Ovary (tissue), 3 donors: ENCODE measurements at regions not wholly inside any gene's neighbourhood (a gene's known extent, or its start where the extent isn't known, plus 50 kb on each side); places are given as distances from the start of the nearest gene placed in this dataset.

ENCODE experiments used
- CTCF ChIP-seq, 3 donors: fragments of 450-650 bp in 2 of 3; fragments of 200-600 bp in 1 of 3; IDR thresholded peaks; one replicate each; pipeline versions ENCODE4 v1.5.1 to v1.8.0; 2016 to 2022; ENCODE audit warnings: antibody characterized with exemption in 3 of 3, mild to moderate bottlenecking in 1 of 3
- EP300 ChIP-seq: sonication (generic); formaldehyde crosslinking; IDR thresholded peaks from one replicate; pipeline ENCODE4 v1.6.1; 2017; ENCODE audit warnings: antibody characterized with exemption
- POLR2A ChIP-seq: fragments of 450-650 bp; IDR thresholded peaks from one replicate; pipeline ENCODE4 v1.6.1; 2017; ENCODE audit warnings: antibody characterized with exemption, mild to moderate bottlenecking, moderate library complexity
- donor health status: DM: no; HTN: no; CAD: no.

DNA sequence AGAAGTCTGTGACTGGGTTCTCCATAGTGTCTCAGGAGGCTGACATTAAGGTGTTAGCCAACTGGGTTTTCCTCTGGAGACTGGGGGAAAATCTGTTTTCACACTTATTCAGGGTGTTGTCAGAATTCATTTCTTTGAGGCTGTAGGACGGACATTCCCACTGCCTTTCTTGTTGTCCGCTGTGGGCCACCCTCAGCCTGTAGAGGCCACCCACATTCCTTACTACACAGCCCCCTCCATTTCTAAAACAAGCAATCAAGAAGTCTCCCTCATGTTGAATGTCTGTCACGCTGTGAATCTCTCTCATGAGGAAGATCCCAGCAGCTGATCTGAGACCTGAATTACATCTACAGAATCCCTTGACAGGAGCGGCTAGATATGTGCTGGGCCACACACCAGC, 295.5 kb upstream of the RUNX1 start:
- TF ChIP-seq POLR2A (no peak), EP300 (no peak), CTCF (IDR thresholded peaks at IDR 0.05) (no peak)
